ENCODE measurements at regions not wholly inside any gene's neighbourhood (a gene's known extent, or its start where the extent isn't known, plus 50 kb on each side); places are given as distances from the start of the nearest gene placed in this dataset.

DNA sequence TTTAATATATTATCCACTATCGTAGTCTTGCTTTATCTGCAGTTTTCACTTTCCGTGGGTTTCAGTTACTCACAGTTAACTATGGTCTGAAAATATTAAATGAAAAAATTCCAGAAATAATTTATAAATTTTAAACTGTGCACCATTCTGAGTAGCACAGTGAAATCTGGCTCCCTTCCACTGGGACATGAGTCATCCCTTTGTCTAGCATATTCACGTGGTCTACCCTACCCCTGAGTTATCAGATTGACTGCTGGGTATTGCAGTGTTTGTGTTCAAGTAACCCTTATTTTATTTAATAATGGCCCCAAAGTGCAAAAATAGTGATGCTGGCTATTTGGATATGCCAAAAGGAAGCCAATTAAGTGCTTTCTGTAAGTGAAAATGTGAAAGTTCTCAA, 539.5 kb upstream of the AGTR1 start:
- Histone ChIP-seq H3K9me3 (peaks cover 0 to 9% (median 0%) of the 10 kb centered on the region in 8 donors), H3K4me1 (no peaks in the 10 kb centered on the region), H3K27ac (no peak overlapping the region), H3K4me3 (no peak overlapping the region), H3K36me3 (no peaks in the 10 kb centered on the region), H3K27me3 (replicated peaks in 1 of 7) (no peaks in the 10 kb centered on the region)
- no peak for TF ChIP-seq POLR2A (IDR thresholded peaks at IDR 0.05)
- no peak for TF ChIP-seq POLR2AphosphoS5 (IDR thresholded peaks at IDR 0.05)
- TF ChIP-seq, protein P1, sequence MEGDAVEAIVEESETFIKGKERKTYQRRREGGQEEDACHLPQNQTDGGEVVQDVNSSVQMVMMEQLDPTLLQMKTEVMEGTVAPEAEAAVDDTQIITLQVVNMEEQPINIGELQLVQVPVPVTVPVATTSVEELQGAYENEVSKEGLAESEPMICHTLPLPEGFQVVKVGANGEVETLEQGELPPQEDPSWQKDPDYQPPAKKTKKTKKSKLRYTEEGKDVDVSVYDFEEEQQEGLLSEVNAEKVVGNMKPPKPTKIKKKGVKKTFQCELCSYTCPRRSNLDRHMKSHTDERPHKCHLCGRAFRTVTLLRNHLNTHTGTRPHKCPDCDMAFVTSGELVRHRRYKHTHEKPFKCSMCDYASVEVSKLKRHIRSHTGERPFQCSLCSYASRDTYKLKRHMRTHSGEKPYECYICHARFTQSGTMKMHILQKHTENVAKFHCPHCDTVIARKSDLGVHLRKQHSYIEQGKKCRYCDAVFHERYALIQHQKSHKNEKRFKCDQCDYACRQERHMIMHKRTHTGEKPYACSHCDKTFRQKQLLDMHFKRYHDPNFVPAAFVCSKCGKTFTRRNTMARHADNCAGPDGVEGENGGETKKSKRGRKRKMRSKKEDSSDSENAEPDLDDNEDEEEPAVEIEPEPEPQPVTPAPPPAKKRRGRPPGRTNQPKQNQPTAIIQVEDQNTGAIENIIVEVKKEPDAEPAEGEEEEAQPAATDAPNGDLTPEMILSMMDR (IDR thresholded peaks at IDR 0.05 in 8 of 11, conservative IDR thresholded peaks at IDR 0.05 in 3 of 11): no peak
- intact Hi-C loops (cut with DNase I; ENCODE audit: low total_unique reads): no loop called here
- no peak for DNase-seq
- WGBS, 5 donors: 59 to 87% (median 74%) methylated on average over 3 of the region's 3 CpGs

DNA sequence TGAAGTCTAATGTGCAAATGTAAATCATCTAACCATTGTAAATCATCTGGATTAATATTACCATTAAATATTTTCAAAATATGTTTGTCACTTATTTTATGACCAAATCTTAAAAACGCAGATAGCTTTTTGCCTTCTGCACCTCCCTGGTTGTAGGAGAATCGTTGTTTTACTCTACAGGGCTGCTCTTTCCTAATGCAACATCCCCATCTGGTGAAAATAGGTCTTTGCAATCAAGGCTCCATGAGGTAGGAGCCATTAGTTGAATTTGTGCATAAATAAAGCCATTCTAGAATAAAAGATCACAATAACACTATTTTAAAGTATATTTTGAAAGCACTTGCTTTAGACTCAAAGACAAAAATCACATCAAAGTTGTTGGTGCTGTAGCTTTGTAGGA, 535.6 kb upstream of the AGTR1 start:
- DNase-seq: no peak
- no peak overlapping the region for H3K27ac ChIP-seq
- 45 to 62% (median 53%) methylated on average over 2 of the region's 2 CpGs for WGBS, 5 donors
- TF ChIP-seq POLR2AphosphoS5 (IDR thresholded peaks at IDR 0.05) (no peak), POLR2A (IDR thresholded peaks at IDR 0.05) (no peak)
- TF ChIP-seq, protein P1 (IDR thresholded peaks at IDR 0.05 in 8 of 11, conservative IDR thresholded peaks at IDR 0.05 in 3 of 11): no peak
- no peaks in the 10 kb centered on the region for H3K4me1 ChIP-seq
- intact Hi-C loops (cut with DNase I; ENCODE audit: low total_unique reads): no loop called here
- H3K4me3 ChIP-seq: no peak overlapping the region
- H3K27me3 ChIP-seq (replicated peaks in 1 of 7): no peaks in the 10 kb centered on the region
- H3K9me3 ChIP-seq: peaks cover 0 to 9% (median 0%) of the 10 kb centered on the region in 8 donors
- no peaks in the 10 kb centered on the region for H3K36me3 ChIP-seq

DNA sequence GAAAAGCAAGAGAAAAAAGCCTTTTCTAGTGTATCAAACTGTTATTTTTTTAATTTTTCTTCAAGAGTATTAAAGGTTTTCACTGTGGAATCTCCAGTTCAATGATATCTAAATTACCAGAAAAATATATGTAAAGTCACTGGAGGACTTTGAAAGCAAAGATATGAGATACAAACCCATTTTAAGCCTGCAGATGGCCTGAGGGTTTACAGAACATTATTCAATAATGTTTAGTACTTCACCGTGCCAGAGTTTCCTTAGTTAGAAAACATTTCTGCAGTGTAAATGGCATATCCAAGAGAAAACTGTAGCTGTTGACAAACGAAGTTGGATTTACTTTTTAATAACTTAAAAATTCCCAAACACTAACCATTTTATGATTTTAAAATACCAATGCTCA, 529.4 kb upstream of the AGTR1 start:
- TF ChIP-seq POLR2A (IDR thresholded peaks at IDR 0.05): no peak
- TF ChIP-seq POLR2AphosphoS5 (IDR thresholded peaks at IDR 0.05): no peak
- TF ChIP-seq, protein P1 (IDR thresholded peaks at IDR 0.05 in 8 of 11, conservative IDR thresholded peaks at IDR 0.05 in 3 of 11): no peak
- Histone ChIP-seq H3K27me3 (replicated peaks in 1 of 7) (no peaks in the 10 kb centered on the region), H3K9me3 (no peaks in the 10 kb centered on the region), H3K4me3 (no peak overlapping the region), H3K4me1 (no peaks in the 10 kb centered on the region), H3K36me3 (no peaks in the 10 kb centered on the region), H3K27ac (no peak overlapping the region)
- 56 to 65% (median 60%) methylated on average over 2 of the region's 2 CpGs for WGBS, 5 donors
- DNase-seq: no peak
- intact Hi-C loops (cut with DNase I; ENCODE audit: low total_unique reads): no loop called here

DNA sequence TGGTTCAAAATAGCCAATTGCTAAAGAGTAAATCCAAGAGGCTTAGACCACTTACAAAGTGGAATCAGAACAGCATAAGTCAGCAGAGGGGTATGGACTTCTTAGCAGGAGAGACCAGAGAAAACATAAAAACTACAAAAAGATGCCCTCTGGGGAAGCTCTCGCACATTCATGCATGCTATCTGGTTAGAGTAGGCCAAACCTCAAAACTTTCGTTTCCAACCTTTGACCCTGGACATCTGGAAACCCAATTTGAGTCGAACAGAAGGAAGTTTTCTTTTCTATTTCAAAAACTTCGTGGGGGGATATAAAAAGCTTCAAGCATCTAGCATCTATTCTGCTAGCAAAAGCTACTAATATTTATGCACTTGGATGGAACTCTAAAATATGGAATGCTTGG, 523.9 kb upstream of the AGTR1 start:
- no peak for TF ChIP-seq POLR2AphosphoS5 (IDR thresholded peaks at IDR 0.05)
- TF ChIP-seq, protein P1 (IDR thresholded peaks at IDR 0.05 in 8 of 11, conservative IDR thresholded peaks at IDR 0.05 in 3 of 11): no peak
- 50 to 66% (median 61%) methylated on average over 4 of the region's 4 CpGs for WGBS, 5 donors
- H3K9me3 ChIP-seq: no peaks in the 10 kb centered on the region
- DNase-seq: no peak
- H3K4me3 ChIP-seq: no peak overlapping the region
- H3K4me1 ChIP-seq: no peaks in the 10 kb centered on the region
- no peak overlapping the region for H3K27ac ChIP-seq
- H3K36me3 ChIP-seq: no peaks in the 10 kb centered on the region
- intact Hi-C loops (cut with DNase I; ENCODE audit: low total_unique reads): no loop called here
- H3K27me3 ChIP-seq (replicated peaks in 1 of 7): no peaks in the 10 kb centered on the region
